HG03139 (cell line): ENCODE measurements at regions not wholly inside any gene's neighbourhood (a gene's known extent, or its start where the extent isn't known, plus 50 kb on each side); places are given as distances from the start of the nearest gene placed in this dataset.

Experiments used
- ATAC-seq: cut with Tn5 transposase; IDR thresholded peaks from one replicate; pipeline ENCODE4 v1.9.1; 2021; ENCODE audit not compliant: unreplicated experiment

GRCh38 chr12:128140551-128140950 is 126.4 kb upstream of the TMEM132C start:
- no peak for ATAC-seq

GRCh38 chr12:128150961-128151360 is 116.0 kb upstream of the TMEM132C start:
- ATAC-seq: no peak

DNA sequence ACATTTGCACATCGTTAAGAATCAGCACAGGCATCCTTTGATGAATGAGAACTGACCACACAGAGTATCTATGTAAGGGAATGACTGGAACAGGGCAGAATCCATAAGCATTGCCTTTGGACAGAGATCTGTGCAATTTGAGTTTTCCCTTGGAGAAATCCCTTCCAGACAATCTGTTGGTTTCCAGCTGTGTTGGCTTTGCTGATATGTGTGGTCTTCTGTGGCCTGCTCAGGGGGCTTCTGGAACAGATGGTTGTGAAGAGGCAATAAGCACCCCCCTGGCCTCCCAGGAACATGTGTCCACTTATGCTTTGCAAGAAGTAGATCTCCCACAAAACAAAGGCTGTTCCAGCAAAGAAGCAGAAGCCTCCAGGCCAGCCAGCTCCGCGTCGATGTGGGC is 111.4 kb upstream of the TMEM132C start:
- no peak for ATAC-seq

DNA sequence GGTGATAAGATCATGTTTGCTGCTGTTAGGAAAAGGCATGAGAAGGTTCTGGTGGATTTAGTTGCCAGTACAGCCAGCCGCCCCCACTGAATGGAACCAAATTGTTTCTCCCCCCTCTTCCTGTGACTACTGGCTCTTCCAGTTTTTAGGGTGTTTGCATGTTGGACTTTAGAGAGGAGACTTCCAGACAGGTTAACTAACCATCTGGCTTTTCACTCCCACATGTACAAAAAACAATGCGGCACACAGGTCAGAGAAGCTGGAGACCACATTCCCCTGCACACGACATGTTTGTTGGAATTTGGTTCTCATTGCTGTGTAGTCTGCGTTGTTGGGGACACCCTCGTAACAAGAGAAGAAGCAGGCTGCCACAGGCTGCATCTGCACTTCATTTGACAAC is 103.9 kb upstream of the TMEM132C start:
- no peak for ATAC-seq

GRCh38 chr12:128164533-128164932 is 102.4 kb upstream of the TMEM132C start:
- no peak for ATAC-seq

GRCh38 chr12:128165387-128165786 is 101.6 kb upstream of the TMEM132C start:
- ATAC-seq: no peak

- ATAC-seq: no peak
Observed at GRCh38 chr12:128168273-128168672, 98.7 kb upstream of the TMEM132C start.

DNA sequence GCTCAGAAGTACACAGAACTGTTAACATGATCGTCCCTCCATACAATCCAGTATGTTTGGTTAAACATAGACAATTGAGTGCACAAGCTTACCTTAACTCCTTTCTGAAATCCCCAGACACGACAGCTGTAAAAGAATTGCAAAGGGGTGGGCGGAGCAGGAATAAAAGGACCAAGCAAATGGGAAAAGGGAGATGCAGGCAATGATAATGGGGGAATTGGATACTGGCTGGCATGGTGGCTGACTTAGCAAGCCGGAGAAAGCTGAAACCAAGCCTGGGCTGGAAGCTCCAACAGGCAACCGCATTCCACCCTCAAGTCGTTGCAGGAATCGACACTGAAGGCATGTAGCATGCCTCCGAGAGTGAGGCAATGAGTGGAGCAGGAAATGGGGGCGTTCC is 96.8 kb upstream of the TMEM132C start:
- ATAC-seq: no peak

- ATAC-seq: no peak
Observed at GRCh38 chr12:128178565-128178964, 88.4 kb upstream of the TMEM132C start.

DNA sequence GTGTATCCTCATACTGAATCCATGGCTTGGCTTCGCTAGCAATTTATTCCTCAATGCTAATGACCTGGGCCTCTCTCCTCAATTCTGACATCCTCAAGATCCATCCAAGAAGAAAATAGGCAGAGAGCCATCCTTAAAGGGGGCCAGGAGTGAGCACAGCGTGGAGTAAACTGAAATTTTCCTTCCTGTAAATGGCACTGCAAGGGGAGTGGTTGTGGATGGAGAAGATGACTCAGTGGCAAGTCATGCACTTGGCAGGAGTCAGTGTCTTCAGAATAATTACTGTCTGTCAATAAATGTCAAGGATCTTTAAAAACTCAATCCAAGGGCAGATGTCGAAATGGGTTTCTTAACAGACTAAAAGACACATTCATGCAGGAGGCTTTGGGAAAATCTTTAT is 88.0 kb upstream of the TMEM132C start:
- ATAC-seq: no peak

DNA sequence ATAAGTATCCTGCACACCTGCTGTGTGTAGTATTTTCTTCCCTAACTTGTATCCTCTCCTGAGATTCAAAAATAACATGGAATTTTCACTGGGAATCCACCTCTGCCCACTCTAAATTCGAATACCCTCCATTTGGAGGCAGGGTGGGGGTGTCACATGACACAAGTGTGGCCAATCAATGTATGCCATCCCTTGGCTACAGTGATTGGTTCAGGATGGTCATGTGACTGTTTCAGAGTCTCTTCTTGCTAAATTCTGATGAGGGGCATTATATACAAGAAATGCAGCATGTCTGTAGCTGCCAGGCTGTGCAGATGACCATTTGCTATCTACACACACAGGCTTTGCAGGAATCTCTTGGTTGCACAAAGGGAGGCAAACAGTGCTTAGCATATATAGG is 86.8 kb upstream of the TMEM132C start:
- ATAC-seq: no peak

DNA sequence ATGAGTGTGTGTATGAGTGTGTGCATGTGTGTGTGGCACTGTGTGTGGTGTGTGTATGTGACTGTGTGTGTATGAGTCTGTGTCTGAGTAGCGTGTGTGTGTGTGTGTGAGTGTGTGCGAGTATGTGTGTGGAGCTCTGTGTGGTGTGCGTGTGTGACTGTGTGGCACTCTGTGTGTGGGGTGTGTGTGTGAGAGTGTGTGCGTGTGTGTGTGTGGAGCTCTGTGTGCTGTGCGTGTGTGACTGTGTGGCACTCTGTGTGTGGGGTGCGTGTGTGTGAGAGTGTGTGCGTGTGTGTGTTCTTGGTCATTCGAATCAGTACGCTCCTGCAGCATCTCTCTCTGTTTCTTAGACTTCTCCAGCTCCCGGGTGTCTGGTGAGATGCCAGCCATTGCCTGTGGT is 76.9 kb upstream of the TMEM132C start:
- no peak for ATAC-seq

- ATAC-seq: no peak
Observed at GRCh38 chr12:128190614-128191013, 76.4 kb upstream of the TMEM132C start.

DNA sequence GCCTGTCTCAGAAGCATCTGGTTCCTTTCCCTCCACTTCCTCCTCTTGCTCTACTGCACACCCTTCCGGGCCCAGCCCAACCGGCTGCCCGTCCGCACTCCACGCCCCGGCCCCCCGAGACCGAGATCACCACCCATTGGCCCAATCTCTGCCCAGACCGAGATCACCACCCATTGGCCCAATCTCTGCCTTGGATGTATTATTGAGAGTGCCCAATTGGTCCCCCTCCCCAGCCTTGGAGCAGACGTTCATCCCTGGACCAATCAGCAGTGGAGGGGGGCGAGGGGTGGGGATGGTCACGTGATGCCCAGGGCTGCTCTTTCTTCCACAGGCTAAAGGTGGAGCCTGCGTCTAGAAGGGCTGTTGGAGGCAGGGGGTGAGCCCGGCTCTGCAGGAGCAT is 75.6 kb upstream of the TMEM132C start:
- no peak for ATAC-seq

DNA sequence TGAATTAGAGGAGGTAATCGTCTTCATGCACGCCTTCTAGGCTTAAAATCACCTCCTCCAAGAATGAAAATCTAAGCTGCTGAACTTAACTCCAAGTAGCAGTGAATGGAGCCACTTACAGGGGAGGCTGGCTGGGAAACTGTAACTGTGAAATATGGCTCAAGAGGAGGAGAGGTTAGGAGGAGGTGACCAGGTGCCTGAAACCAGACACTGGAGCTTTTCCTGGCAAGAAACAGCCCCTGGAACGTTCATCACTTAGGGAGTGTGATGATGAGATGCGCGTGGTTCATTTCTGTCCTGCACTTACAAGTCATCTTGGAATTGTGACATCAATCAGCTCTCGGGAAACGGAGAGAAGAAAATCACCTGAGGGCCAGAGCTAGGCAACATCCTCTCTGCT is 62.3 kb upstream of the TMEM132C start:
- ATAC-seq: no peak

DNA sequence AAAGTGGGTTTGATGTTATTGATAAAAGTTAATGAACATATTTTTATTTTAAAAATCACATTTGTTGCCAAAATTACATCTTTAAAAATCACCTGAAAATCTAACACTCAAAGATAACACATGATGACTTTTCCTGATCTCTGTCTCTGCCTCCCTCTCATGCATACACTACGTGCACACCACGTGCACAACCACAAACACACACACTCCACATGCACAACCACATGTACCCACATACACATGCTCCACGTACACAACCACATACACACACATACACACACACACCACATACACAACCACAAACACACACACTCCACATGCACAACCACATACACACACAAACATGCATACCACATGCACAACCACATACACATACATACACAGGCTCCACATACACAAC is 61.8 kb upstream of the TMEM132C start:
- no peak for ATAC-seq

DNA sequence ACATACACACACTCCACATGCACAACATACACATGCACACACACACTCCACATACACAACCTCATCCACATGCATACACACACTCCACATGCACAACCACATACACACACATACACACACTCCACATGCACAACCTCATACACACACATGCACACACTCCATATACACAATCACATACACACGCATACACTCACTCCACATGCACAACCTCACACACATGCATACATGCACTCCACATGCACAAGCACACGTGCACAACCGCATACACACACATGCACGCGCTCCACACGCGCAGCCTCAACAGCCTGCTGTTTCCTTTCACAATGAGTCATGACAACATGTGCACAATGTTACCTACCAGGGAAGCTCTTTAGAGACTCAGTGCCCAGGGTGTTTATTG is 61.2 kb upstream of the TMEM132C start:
- no peak for ATAC-seq
